DND-41 (cell line): ENCODE measurements at regions not wholly inside any gene's neighbourhood (a gene's known extent, or its start where the extent isn't known, plus 50 kb on each side); places are given as distances from the start of the nearest gene placed in this dataset.

Experiments used
- CTCF ChIP-seq: IDR thresholded peaks from 2 replicates; pipeline ENCODE4 v1.5.1; 2012; ENCODE audit warnings: borderline replicate concordance, low read length, moderate library complexity, mild to moderate bottlenecking; ENCODE audit not compliant: poor library complexity, severe bottlenecking; ENCODE audit errors: extremely low read depth
- EZH2 ChIP-seq: IDR thresholded peaks from 3 replicates; pipeline ENCODE4 v1.6.1; 2012; ENCODE audit warnings: borderline replicate concordance, low read depth, mild to moderate bottlenecking, moderate library complexity, low read length, inconsistent platforms; ENCODE audit not compliant: severe bottlenecking

GRCh38 chr9:2257248-2257929, 242.2 kb downstream of the SMARCA2 start:
- TF ChIP-seq CTCF (no peak), EZH2 (no peak)
